ENCODE measurements at regions not wholly inside any gene's neighbourhood (a gene's known extent, or its start where the extent isn't known, plus 50 kb on each side); places are given as distances from the start of the nearest gene placed in this dataset.

DNA sequence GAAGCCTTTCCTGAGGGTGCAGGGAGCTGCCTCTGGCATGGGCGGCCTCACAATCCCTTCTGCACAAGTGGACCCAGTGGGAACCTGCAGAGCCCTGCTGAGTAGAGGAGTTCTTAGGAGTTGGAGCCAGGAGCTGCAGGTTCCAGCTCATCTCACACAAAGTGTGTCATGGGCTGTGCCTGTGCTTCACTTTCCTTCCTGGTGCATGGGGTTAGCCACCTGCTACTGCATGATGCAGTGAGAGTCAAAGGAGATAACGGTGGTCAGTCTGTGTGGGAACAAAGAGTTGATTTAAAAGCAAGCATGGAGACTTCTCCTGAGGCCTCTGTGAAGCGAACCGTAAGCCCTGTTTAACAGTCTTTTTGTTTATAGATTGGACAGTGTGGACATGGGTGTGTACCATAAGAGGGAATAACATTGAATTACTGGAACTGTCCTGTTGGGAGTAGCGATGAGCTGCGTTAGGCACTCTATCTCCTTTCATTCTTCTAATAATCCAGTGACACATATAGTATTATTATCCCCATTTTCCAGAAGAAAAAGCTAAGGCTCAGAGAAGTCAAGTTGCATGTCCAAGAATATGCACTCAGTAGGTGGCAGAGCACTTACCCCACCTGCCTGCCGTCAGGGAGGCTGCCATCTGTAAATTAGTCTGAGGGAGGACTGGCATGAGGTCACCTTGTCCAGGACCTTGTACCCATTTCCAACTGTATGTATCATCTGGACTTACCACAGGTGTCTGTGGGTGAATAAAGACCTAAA, 68.7 kb upstream of the PRR23C start:
- TF ChIP-seq CTCF (IDR thresholded peaks at IDR 0.05) = peak in 1 of 7 experiments; percentile 4
- TF ChIP-seq POLR2A (IDR thresholded peaks at IDR 0.05) = no peak
